GM18907 (cell line): ENCODE measurements at regions not wholly inside any gene's neighbourhood (a gene's known extent, or its start where the extent isn't known, plus 50 kb on each side); places are given as distances from the start of the nearest gene placed in this dataset.
"Not testable (repeated sequence)": the region's sequence is repeated elsewhere in the genome, so short reads cannot be mapped to it uniquely, and the experiment has no call there.

Source experiments
- ATAC-seq: cut with Tn5 transposase; IDR thresholded peaks from one replicate; pipeline ENCODE4 v1.9.1; 2021; ENCODE audit warnings: mild to moderate bottlenecking, moderate library complexity; ENCODE audit not compliant: unreplicated experiment

- ATAC-seq, result no peak
These were observed 1084.0 kb upstream of the CDH18 start for GRCh38 chr5:21071986-21072385.

GRCh38 chr5:21071421-21071820 lies 1083.4 kb upstream of the CDH18 start:
- ATAC-seq, result no peak

- no peak for ATAC-seq
These were observed 1082.9 kb upstream of the CDH18 start for GRCh38 chr5:21070858-21071257.

GRCh38 chr5:21067724-21068123 lies 1079.7 kb upstream of the CDH18 start:
- no peak for ATAC-seq

- no peak for ATAC-seq
These were observed 1075.1 kb upstream of the CDH18 start for GRCh38 chr5:21063146-21063545.

GRCh38 chr5:21058289-21058688 lies 1070.3 kb upstream of the CDH18 start:
- ATAC-seq, result peak; percentile 97

GRCh38 chr5:21051945-21052344 lies 1063.9 kb upstream of the CDH18 start:
- ATAC-seq, result no peak

GRCh38 chr5:21049901-21050300 lies 1061.9 kb upstream of the CDH18 start:
- no peak for ATAC-seq

DNA sequence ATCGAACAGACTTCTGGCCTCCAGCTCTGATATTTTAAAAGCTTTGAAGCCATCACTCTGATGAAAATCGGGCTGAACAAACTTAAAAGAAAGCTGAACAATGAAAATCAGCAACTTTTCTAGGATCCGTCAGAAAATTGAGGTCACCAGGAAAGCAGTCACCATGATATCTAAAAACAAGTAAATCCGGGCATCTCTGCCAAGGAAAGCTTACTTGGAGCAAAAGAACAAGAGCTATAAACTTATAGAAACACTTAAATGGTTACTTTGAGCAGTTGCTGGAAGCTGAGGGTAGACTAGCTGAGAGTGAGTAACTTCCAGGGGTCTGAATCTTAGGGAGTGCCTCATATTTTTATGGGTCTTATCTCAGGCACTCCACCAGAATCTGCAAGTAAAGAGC lies 1043.0 kb upstream of the CDH18 start:
- no peak for ATAC-seq

DNA sequence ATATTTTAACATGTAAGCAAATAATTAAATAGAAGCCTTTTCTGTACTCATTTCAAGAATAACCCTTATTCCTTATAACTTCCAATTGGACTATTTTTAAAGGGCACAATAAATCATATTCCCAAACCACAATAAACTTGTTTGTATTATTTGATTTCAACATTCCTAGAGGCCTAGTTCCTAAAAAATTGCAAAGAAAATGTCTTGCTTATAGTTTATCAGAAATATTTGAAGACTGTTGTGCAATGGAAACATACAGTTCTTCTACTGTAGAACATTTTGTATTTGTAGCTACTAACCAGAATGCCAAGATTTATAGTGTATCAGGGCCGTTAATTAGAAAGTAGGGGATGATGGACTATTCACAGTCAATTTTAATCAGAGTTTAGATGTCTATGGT lies 1037.0 kb upstream of the CDH18 start:
- ATAC-seq, result no peak

DNA sequence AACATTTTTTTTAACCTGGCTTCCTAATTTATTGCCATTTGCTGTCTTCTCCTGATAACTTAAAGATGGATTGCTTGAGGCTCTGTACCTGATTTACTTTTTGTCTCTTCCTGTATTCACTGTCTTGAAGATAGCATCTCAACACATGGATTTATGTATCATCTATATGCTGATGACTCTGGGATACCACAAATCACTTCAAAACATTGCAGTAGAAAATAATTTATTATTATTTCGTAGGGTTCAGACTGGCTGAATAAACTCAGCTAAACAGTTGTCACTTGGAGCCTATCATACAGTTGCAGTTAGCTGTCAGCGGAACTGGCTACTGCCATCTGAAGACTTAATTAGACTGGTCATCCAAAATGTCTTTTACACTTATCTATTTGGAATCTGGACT lies 1025.2 kb upstream of the CDH18 start:
- no peak for ATAC-seq

DNA sequence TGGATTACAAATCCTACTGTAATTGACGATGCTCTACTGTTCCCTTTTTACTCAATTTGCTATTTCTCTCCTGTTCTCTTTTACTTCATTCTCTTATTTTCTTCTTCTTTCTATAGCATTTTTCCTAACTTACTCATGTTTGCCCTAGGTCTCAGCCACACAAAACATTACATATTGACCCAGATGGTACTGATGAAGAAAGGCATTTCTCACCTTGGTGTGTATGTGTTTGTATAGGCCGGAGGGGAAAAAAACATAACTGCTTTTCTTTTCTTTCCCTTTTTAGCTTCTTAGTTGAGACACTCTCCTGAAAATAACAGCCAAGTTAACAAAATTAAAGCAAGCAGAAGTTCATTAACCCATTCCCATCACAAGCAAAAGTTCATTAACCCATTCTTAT lies 1019.8 kb upstream of the CDH18 start:
- ATAC-seq, result no peak

GRCh38 chr5:20988933-20989332 lies 1000.9 kb upstream of the CDH18 start:
- ATAC-seq, result not testable (repeated sequence)

GRCh38 chr5:20985754-20986153 lies 997.8 kb upstream of the CDH18 start:
- no peak for ATAC-seq

- no peak for ATAC-seq
These were observed 986.4 kb upstream of the CDH18 start for GRCh38 chr5:20974426-20974825.

DNA sequence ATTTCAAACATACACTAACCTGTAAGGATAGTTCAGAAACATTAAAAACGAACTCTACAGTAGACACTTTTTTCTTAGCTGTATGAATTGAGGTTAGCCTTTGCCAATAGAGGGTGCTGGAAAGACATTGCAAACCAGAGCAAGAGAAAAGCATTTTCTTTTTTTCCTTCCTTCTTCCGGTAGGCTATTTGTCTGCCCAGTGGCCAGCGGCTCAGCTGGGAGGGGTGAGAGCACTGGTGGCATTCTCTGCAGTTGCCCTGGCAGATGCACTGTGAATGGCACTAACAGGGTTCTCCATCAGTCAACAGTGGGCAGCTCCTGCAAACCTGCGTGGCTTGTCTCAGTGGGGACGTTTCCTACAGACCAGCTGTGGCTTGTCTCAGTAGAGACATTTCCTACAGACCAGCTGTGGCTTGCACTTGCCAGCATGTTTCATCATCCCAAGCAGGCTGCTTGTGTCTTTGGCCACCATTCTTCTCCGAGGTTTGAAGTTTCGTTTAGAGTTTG lies 984.5 kb upstream of the CDH18 start:
- peak; percentile 68 for ATAC-seq

DNA sequence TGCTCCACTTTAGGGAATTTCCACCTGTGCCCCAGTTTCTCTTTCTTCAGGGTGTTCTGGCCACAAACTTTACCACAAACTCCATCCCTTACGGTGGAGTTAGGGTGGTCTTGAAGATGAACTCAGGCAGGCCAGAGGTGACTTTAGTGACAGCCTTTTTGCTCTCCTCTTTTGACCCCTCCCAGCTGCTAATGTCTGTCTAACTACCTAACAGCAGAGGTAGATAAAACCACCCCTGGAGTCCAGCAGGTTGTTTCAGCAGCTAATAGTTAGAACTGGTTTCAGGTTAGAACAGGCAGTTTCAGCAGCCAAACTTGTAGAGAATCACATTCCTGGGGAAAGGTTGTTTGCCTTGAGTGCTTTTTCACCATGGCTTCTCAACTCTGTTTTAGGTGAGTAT lies 971.3 kb upstream of the CDH18 start:
- no peak for ATAC-seq

DNA sequence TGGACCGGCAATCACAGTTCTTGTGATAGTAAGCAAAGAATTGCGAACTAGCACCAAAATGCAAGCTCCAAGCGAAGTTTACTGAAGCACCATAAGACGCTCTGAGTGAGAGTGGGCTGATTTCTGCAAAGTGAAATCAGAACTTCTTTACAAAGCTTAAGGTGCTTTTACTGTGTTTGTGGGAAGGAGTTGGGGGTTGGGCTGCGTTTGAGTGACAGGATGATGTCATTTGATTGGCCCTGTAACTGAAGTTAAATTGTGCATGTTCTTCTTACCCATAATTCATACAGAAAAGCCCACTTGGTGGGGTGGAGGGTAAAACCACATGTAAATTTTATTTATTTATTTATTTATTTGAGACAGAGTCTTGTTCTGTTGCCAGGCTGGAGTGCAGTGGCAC lies 970.6 kb upstream of the CDH18 start:
- no peak for ATAC-seq

- ATAC-seq, result no peak
These were observed 968.1 kb upstream of the CDH18 start for GRCh38 chr5:20956134-20956533.

- ATAC-seq, result no peak
These were observed 961.6 kb upstream of the CDH18 start for GRCh38 chr5:20949636-20950035.

DNA sequence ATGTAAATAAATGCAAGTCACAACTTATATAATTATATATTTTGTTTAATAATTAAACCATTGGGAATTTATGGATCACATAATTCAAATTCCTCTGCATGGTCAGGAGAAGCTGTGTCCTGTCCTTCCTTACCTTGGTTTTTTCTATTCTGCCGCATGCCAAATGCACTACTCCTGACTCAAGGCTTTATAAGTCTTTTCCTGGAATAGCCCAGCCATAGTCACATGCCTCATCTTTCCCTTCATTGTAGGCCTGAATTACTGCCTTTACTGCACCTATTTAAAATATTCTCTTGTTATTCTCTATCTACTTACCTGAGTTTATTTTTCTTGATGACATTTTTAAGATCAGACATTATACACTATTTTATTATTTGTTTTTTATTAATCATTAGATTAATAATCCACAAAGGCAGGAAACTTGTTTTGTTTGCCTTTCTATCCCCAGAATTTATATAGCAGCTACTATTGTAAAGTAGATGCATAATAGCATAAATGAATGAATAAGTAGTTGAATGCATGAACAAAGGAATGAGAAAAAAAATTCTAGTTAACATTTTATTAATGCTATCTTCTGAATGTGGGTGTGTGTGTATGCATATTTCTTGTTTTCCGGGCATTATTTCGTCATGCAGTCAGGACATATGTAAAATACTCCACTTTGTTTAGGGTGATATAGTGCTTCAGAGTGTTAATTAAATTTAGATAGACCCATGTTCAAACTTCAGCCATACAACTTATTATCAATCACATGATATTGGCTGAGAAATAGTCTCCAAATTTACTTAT lies 955.4 kb upstream of the CDH18 start:
- ATAC-seq, result not testable (repeated sequence)

GRCh38 chr5:20942603-20943002 lies 954.6 kb upstream of the CDH18 start:
- ATAC-seq, result not testable (repeated sequence)

GRCh38 chr5:20940786-20941185 lies 952.8 kb upstream of the CDH18 start:
- ATAC-seq, result not testable (repeated sequence)
